Adipocyte (in vitro differentiated cells): ENCODE measurements at regions not wholly inside any gene's neighbourhood (a gene's known extent, or its start where the extent isn't known, plus 50 kb on each side); places are given as distances from the start of the nearest gene placed in this dataset.
A peak's percentile ranks its signal among the peaks of the same experiment; 100 is the strongest.

Experiments used
- DNase-seq: peaks from one replicate; pipeline ENCODE4 v3.0.0-alpha.2; 2015; ENCODE audit warnings: low read depth
- H3K27me3 ChIP-seq: replicated peaks from 2 replicates; pipeline ENCODE4 v1.7.0; 2013; ENCODE audit warnings: mild to moderate bottlenecking, low read length, moderate library complexity; ENCODE audit not compliant: control insufficient read depth, insufficient read depth
- H3K36me3 ChIP-seq: 2 replicates; pipeline ENCODE4 v1.7.0; 2013; ENCODE audit warnings: low read length, mild to moderate bottlenecking, moderate library complexity; ENCODE audit not compliant: control insufficient read depth, insufficient read depth, severe bottlenecking
- H3K4me1 ChIP-seq: 2 replicates; pipeline ENCODE4 v1.7.0; 2013; ENCODE audit warnings: mild to moderate bottlenecking, low read length, moderate library complexity; ENCODE audit not compliant: control insufficient read depth, insufficient read depth
- H3K4me3 ChIP-seq: 2 replicates; pipeline ENCODE4 v1.7.0; 2013; ENCODE audit warnings: mild to moderate bottlenecking, low read length, moderate library complexity
- H3K9ac ChIP-seq: 2 replicates; pipeline ENCODE4 v1.7.0; 2013; ENCODE audit warnings: mild to moderate bottlenecking, low read length, moderate library complexity
- H3K9me3 ChIP-seq: 2 replicates; pipeline ENCODE4 v1.7.0; 2013; ENCODE audit warnings: mild to moderate bottlenecking, low read length, moderate library complexity; ENCODE audit not compliant: control insufficient read depth

GRCh38 chr4:96756584-96756983, 916.7 kb downstream of the PDHA2 start:
- no peaks in the 10 kb centered on the region for H3K4me1 ChIP-seq
- H3K9ac ChIP-seq = no peak overlapping the region
- H3K4me3 ChIP-seq = no peak overlapping the region
- peaks cover 2% of the 10 kb centered on the region for H3K9me3 ChIP-seq
- H3K36me3 ChIP-seq = no peaks in the 10 kb centered on the region
- DNase-seq = no peak
- no peaks in the 10 kb centered on the region for H3K27me3 ChIP-seq

- Histone ChIP-seq H3K9me3 (peaks cover 2% of the 10 kb centered on the region), H3K4me1 (no peaks in the 10 kb centered on the region), H3K27me3 (no peaks in the 10 kb centered on the region), H3K36me3 (no peaks in the 10 kb centered on the region), H3K4me3 (no peak overlapping the region), H3K9ac (no peak overlapping the region)
- no peak for DNase-seq
Measured at GRCh38 chr4:96763546-96763945, 923.7 kb downstream of the PDHA2 start.

- no peaks in the 10 kb centered on the region for H3K4me1 ChIP-seq
- H3K4me3 ChIP-seq = no peak overlapping the region
- no peaks in the 10 kb centered on the region for H3K27me3 ChIP-seq
- H3K36me3 ChIP-seq = no peaks in the 10 kb centered on the region
- no peaks in the 10 kb centered on the region for H3K9me3 ChIP-seq
- no peak for DNase-seq
- no peak overlapping the region for H3K9ac ChIP-seq
Measured at GRCh38 chr4:96766359-96766758, 926.5 kb downstream of the PDHA2 start.

- Histone ChIP-seq H3K4me1 (no peaks in the 10 kb centered on the region), H3K9me3 (no peaks in the 10 kb centered on the region), H3K4me3 (no peak overlapping the region), H3K27me3 (no peaks in the 10 kb centered on the region), H3K9ac (no peak overlapping the region), H3K36me3 (no peaks in the 10 kb centered on the region)
- peak; percentile 62 for DNase-seq
Measured at GRCh38 chr4:96767815-96768480, 928.1 kb downstream of the PDHA2 start.

- H3K36me3 ChIP-seq = no peaks in the 10 kb centered on the region
- DNase-seq = no peak
- no peak overlapping the region for H3K9ac ChIP-seq
- no peaks in the 10 kb centered on the region for H3K9me3 ChIP-seq
- no peak overlapping the region for H3K4me3 ChIP-seq
- H3K4me1 ChIP-seq = no peaks in the 10 kb centered on the region
- no peaks in the 10 kb centered on the region for H3K27me3 ChIP-seq
Measured at GRCh38 chr4:96775501-96775900, 935.6 kb downstream of the PDHA2 start.

- DNase-seq = no peak
- no peaks in the 10 kb centered on the region for H3K36me3 ChIP-seq
- H3K4me1 ChIP-seq = no peaks in the 10 kb centered on the region
- no peaks in the 10 kb centered on the region for H3K27me3 ChIP-seq
- no peak overlapping the region for H3K9ac ChIP-seq
- no peak overlapping the region for H3K4me3 ChIP-seq
- H3K9me3 ChIP-seq = no peaks in the 10 kb centered on the region
Measured at GRCh38 chr4:96776920-96777527, 937.1 kb downstream of the PDHA2 start.

- no peaks in the 10 kb centered on the region for H3K27me3 ChIP-seq
- no peak overlapping the region for H3K9ac ChIP-seq
- no peaks in the 10 kb centered on the region for H3K36me3 ChIP-seq
- H3K4me3 ChIP-seq = no peak overlapping the region
- no peak for DNase-seq
- H3K9me3 ChIP-seq = no peaks in the 10 kb centered on the region
- H3K4me1 ChIP-seq = no peaks in the 10 kb centered on the region
Measured at GRCh38 chr4:96784336-96784735, 944.4 kb downstream of the PDHA2 start.

- Histone ChIP-seq H3K4me3 (no peak overlapping the region), H3K27me3 (no peaks in the 10 kb centered on the region)
Measured at GRCh38 chr4:96786306-96786705, 946.4 kb downstream of the PDHA2 start.

GRCh38 chr4:96787766-96788165, 947.9 kb downstream of the PDHA2 start:
- Histone ChIP-seq H3K36me3 (no peaks in the 10 kb centered on the region), H3K4me1 (no peaks in the 10 kb centered on the region), H3K9me3 (no peaks in the 10 kb centered on the region), H3K27me3 (no peaks in the 10 kb centered on the region), H3K4me3 (no peak overlapping the region), H3K9ac (no peak overlapping the region)
- DNase-seq = no peak

More at GRCh38 chr4:96786306-96786705, 946.4 kb downstream of the PDHA2 start:
- Histone ChIP-seq H3K9me3 (no peaks in the 10 kb centered on the region), H3K4me1 (no peaks in the 10 kb centered on the region), H3K9ac (no peak overlapping the region), H3K36me3 (no peaks in the 10 kb centered on the region)
- DNase-seq = no peak

- Histone ChIP-seq H3K36me3 (no peaks in the 10 kb centered on the region), H3K9ac (no peak overlapping the region), H3K4me3 (no peak overlapping the region), H3K27me3 (no peaks in the 10 kb centered on the region), H3K4me1 (no peaks in the 10 kb centered on the region), H3K9me3 (peaks cover 2% of the 10 kb centered on the region)
- no peak for DNase-seq
Measured at GRCh38 chr4:96809563-96809962, 969.7 kb downstream of the PDHA2 start.

- Histone ChIP-seq H3K4me1 (no peaks in the 10 kb centered on the region), H3K36me3 (no peaks in the 10 kb centered on the region), H3K4me3 (no peak overlapping the region), H3K9me3 (no peaks in the 10 kb centered on the region), H3K27me3 (no peaks in the 10 kb centered on the region), H3K9ac (no peak overlapping the region)
- no peak for DNase-seq
Measured at GRCh38 chr4:96827086-96827485, 987.2 kb downstream of the PDHA2 start.

- no peak overlapping the region for H3K4me3 ChIP-seq
- peak; percentile 9 for DNase-seq
- H3K27me3 ChIP-seq = no peaks in the 10 kb centered on the region
- no peak overlapping the region for H3K9ac ChIP-seq
- H3K36me3 ChIP-seq = no peaks in the 10 kb centered on the region
- H3K4me1 ChIP-seq = no peaks in the 10 kb centered on the region
- H3K9me3 ChIP-seq = no peaks in the 10 kb centered on the region
Measured at GRCh38 chr4:96833831-96834230, 993.9 kb downstream of the PDHA2 start.
